ENCODE measurements at regions not wholly inside any gene's neighbourhood (a gene's known extent, or its start where the extent isn't known, plus 50 kb on each side); places are given as distances from the start of the nearest gene placed in this dataset.
"Not testable (repeated sequence)": the region's sequence is repeated elsewhere in the genome, so short reads cannot be mapped to it uniquely, and the experiment has no call there.

DNA sequence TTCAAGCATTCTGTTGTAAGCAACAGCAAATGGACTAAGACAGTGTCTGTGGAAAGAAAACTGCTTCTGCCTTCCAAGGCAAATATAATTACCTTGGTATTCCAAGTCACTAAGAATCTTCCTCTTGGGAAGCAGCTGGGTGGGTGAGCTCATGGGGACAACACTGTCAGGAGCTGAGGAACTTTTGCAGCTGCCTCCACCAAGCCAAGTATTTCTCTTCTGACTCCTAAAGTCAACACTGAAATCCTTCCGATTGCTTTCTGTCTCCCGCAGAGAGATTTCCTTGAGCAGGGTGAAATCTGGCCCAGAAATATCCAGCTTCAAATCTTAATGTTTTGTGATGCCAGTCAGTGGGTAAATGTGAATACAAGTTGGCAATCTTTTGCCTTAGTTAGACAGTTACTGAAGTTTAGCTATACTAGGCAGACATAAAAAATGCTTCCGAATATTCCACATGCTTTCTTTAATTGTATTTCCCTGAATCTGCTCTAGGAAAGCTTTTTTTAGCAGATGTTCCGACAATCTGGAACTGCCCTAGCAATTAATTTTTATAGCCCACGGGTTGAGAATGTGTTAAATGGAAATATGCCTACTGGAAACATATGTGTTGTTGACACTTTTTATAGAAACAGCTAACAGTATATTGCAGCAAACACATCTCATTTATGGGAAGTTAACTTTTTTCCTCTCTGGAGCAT is 369.9 kb upstream of the DAB2 start:
- DNase-seq = no peak

DNA sequence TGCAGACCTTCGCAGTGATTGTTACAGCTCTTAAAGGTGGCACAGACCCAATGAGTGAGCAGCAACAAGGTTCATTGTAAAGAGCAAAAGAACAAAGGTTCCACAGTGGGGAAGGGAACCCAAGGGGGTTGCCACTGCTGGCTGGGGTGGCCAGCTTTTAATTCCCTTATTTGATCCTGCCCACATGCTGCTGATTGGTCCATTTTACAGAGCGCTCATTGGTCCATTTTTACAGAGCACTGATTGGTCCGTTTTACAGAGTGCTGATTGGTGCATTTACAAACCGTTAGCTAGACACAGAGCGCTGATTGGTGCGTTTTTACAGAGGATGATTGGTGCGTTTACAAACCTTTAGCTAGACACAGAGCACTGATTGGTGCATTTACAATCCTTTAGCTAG is 360.6 kb upstream of the DAB2 start:
- no peak for DNase-seq

DNA sequence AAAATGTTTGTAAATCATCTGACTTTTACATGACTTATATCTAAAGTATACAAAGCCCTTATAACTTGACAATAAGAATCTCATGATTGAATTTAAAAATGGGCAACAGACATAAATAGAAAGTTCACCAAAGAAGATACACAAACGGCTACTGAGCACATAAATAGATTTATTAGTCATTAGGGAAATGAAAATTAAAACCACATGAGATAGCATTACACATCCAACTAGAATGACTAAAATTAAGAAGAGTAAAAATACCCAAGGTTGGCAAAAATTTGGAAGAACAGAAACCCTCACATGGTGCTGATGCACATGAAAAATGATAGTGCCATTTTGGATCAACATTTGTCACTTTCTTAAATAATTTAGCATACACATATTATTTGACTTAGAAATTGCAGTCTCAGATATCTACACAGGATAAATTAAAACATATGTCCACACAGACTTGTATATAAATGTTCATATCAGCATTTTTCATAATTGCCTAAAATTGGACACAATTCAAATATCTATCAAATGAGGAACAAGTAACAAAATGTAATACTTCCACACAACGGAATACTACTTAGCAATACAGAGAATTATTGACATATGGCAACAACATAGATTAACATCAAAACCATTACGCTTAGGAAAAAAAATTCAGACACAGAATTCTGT is 359.1 kb upstream of the DAB2 start:
- no peak for DNase-seq

DNA sequence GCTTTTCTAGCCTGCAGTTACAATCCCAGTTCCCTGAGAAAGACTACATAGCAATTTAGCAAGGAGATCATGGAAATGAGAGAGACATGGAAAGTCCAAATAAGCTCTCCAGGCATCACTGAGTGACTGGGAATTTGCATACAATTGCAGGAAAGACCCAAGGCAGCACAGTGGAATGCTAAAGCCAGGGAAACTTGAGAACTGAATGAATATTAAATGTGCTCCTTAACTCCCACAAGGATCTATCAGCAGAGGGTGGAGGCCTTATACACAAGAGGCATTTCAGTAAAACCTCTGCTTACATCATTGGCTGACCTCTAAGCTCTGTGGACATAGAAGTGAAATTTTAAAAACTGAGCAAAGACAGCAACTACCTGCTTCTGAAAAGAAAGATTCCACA is 355.6 kb upstream of the DAB2 start:
- DNase-seq = no peak

DNA sequence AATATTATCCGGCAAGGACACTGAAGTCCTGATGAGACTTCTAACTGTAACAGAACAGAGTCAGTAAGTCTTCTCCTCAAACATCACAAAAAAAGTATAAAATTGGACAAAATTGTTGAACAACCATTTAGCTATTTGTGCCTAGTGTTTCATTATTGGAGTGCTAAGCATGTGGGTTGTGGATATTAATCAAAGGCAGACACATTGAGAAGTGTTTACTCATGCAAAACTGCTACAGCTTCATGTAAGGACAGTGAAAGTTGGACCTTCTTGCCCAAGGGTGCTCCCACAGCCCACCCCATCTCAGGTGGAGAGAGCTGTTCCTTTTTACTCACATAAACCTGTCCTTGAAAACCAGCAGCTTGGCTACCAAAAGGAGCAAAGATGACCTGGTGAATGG is 355.1 kb upstream of the DAB2 start:
- DNase-seq = no peak

DNA sequence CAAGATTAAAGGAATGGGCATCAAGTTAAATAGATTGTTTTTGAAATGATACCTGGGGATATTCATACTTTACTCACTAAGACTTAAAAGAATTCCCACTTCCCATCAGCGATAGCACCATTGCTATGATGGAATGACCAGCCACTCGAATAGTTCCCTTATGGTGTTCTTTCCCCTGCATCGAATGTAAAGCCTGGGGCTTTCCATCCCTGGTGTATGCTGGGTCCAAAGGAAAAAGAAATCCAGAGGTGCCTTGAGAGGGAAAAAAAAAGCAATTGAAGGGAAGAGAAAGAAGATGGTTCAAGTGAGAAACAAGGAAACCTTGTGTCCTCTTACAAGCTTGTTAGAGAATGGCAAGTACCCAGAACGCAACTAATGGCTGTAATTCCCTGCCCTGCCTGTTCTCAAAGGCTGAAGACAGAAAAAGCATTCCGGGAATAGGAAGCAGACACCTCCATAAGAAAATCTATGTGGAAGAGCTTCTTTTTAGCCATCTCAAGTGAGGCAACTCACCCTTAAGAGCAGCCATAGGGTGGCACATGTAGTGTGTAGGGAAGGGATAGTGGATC is 351.1 kb upstream of the DAB2 start:
- DNase-seq = no peak

DNA sequence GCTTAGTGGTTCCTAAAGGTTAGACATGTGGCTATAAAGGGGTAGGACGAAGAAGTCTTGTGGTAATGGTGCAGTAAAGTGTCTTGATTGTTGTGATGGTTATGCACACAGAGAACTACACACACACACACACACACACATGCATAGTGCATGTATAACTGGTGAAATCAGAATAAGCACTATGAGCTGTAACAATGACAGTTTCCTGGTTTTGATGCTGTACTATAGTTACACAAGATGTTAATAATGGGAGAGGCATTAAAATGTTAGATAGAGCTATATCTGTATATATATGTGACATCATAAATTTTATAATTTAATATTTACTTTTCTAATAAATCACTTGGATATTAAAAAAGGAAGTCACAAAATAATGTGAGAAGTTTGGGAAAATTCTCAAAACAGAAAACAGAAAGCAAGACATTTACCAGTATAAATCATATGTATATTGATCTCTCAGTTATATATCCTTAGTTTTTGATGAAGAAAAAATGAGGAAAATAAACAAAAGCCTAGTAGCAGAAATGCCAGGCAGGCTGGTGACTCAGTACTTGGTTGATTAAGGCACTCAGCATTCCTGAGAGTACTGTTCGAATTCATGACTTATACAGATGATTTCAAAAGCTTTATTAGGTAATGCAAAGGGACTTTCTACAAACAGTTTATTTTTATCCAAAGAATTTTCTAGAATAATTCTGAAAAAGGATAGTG is 350.5 kb upstream of the DAB2 start:
- DNase-seq = no peak

DNA sequence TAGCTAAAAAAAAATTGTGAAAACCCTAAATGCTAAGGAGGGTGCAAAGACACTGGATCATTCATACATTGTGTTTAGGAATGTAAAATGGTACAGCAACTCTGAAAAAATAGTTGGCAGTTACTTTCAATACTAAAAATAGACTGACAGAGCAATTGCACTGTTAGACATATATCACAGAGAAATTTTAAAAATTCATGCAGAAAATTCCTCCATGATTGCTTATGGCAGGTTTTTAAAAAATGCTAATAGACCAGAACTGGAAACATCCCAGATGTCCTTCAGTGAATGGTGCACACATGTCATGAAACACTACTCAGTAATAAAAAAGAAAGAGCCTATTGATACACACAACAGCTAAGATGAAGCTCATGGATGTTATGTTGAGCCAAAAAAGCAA is 349.8 kb upstream of the DAB2 start:
- DNase-seq = no peak

DNA sequence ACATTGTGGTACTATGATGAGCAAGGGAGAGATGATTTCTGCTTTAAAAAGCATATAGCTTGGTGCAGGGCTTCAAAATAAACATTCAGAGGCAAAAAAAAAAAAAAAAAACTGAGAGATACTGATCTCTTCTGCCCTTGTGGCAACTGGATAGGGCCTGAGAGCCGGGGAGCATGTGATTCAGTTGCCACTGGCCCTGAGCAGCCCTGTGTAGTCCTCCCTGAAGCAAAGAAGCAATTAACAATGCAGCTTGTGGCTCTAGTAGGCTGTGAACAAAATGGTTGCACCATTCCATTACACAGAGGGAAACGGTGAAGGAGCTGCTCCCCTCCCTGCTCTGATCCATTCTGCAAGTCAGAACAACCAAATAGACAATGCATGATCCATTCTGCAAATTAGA is 347.5 kb upstream of the DAB2 start:
- DNase-seq = no peak

DNA sequence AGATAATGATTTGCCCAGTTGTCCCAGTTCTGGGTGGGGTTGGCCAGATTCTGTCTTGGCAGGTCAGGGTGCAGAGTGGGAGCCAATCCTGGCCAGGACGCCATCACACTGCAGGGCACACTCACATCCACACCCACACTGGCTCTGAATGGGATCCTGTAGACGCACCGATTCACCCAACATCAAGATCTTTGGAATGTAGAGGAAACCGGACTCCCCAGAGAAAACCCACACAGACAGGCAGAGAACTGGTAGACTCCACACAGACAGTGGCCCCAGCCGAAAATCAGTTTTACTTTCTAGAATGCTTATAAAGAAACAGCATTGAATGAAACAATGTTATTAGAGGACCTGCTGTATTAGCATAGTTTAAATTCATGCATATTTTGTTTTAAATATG is 343.1 kb upstream of the DAB2 start:
- no peak for DNase-seq

DNA sequence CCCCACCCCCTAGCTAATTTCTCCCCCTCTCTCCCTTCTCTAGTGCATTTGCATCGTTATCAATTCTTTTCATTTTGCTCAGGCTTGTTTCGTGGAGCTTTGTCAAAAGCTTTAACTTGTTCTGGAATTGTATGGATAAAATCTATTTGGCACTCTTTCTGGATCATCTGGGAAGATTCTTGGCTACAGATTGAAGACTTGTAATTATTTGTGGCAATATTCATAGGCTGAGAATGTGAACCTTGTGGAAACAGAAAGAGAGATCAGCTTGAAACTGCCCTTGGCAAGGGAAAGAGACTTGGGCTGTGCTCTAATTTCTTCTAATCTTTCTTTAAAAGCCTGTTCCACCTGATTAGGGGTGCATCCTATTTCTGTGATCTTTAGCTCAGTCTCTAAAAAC is 340.6 kb upstream of the DAB2 start:
- no peak for DNase-seq

DNA sequence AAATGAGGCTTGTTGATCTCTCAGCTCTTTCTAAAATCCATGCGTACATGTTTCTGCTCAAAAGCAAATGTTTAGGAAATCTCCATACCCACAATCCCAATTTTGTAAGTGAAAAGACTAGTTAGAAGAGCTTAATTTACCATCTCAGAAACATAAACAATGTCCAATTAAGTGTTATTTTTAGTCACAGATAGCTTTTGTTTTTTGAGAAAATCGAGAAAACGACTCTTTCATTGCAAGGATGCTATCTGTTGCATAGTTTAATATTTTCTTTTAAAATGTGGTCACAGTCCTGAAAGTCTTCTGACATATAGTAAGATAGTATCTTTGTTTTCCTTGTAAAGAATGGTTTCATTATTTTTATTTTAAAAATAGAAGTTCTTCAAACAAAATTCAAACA is 338.0 kb upstream of the DAB2 start:
- no peak for DNase-seq

DNA sequence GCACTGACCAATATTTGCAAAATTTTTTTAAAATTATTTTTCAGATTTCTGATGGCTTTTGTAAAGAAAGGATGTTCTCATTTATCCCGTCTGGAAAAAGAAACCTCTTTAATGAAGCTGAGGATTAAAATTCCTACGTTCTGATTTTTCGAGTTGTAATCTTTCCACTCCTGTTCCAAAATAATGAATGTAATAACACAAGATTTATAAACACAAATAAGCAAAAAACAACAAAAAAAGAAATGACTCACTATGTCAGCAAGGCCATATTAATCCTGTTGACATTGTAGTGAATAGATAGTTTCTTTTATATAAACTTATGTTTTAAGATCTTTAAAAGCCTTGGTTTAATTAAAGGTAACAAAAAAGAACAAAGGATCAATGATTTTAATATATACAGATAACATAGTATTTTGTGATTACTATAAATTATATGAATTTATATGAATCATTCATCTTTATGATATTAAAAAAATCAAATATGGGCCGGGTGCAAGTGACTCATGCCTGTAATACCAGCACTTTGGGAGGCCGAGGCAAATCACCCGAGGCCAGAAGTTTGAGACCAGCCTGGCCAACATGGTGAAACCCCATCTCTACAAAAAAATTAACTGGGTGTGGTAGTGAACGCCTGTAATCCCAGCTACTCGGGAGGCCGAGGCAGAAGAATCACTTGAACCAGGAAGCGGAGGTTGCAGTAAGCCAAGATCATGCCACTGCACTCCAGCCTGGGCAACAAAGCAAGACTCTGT is 336.6 kb upstream of the DAB2 start:
- no peak for DNase-seq

DNA sequence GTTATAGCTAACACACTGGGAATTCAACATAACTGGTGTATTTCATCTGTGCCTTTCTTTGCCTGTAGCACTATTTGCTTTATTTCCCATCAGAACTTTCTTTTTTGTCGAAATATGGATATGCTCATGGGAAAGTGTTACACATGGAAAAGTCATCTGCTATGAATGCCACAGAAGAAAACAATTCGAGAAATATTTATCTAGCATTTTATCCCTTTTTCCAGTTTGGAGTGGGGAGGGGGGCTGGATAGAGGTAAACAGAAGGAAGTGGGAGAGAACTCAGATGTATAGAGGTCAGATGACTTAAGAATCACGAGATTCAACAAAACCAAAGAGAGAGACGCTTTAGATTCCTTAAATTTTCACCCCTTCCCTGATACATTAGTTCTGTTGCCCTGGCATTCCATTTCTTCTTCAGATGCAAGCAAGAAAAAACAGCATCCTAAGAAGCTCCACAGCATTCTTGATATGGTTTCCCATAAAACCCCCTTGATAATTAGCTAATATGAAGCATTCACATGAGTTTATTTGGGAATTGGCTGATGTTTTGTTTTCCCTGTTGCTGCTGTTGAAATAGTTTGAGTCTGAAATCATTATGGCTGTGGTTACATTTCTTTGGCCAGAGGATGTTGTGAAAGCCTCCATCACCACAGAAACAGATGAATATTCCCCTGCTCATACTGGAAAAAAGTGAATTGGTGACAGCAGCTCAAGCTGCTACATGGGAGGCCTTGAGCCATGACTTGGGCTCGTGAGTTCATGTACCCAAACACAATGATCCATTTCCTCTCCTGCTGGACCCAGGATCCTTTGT is 335.8 kb upstream of the DAB2 start:
- DNase-seq = no peak

DNA sequence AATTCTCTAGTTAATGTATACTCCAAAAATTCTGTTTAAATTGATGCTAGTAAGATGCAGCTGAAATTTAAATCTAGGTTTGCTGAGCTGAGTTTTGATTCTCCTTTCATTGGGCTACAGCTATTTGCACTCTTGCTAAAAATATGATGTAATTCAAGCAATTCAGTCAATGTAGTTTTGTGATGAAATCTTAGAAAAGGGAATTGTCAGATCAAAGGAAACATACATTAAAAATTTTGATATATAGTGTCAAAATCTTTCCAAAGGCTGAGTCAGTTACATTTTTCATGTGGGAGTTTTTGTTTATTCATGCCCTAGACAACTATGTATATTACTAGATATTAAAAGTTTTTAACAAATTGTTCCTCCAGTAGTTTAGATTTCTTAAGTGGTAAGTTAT is 334.9 kb upstream of the DAB2 start:
- no peak for DNase-seq

DNA sequence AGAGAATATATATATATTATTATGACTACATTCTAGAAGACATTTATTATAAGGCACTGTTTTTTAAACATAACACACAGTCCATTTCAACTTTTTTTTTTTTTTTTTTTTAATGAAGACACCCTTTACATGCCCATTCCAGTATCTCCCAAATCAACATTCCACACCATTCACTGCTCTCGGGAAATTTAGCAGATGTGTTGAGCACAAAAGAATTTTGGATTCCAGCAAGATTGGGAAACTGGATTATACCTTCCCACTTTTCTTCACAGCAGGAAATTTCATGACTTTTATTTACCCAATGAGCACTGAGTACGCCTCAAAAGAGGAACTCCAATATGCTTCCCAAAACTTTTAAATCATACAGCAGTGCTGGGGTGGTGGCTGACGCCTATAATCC is 333.6 kb upstream of the DAB2 start:
- no peak for DNase-seq

DNA sequence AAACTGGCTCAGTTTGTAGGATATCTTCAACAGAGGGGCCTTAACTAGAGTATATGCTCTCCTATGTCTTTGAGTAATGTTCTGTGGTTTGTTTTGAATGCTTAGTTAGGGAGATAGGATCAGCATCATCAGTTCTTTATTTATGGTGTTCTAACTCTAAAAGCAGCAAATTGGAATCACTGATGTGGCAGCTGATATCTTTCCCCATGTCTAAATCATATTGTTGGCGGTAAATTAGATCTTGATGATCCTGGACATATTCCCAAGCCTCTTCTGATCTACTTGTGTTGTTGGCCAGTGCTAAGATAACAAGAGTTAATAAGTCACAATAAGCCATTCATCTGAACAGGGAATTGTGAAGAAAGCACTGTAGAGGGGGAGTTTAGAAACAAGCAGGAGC is 332.4 kb upstream of the DAB2 start:
- no peak for DNase-seq

DNA sequence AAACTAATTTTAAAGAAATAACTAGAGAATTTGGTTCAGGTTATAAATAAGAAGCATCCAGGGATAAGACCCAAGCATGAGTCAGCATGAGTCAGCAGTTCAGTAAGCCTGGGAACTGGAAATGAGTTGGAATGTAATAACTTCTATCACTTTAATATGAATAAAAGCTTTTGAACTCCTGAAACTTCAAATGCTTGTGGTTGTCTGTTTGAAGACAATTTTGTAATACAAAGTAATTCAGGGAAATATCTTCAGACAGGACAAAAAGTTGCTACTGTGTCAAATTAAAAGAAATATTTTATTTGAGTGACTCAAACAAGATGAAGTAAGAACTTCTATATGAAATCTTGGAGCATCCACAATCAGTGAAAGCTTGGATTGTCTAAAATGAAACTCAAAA is 331.2 kb upstream of the DAB2 start:
- DNase-seq = no peak

DNA sequence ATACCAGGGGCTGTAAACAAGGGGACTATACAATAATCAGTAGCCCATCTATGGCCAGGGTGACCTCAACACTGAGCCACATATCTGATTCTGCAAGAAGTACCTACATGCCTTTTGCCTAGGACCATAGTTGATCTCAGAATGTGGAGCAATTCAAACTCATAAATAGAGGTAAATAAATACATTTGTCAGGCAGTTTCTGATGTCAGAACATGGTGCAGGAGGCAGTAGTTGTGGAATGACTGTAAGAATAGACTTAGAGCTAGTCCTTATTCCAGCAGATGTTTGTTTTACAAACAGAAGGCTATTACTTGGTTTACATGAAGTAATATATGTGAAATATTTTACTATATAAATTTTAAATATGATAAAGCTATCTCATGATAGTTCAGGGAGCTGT is 330.7 kb upstream of the DAB2 start:
- no peak for DNase-seq

DNA sequence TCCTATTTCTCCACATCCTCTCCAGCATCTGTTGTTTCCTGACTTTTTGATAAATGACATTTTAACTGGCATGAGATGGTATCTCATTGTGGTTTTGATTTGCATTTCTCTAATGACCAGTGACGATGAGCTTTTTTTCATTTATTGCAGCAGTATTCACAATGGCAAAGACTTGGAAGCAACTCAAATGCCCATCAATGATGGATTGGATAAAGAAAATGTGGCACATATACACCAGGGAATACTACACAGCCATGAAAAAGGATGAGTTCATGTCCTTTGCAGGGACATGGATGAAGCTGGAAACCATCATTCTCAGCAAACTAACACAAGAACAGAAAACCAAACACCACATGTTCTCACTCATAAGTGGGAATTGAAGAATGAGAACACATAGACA is 329.0 kb upstream of the DAB2 start:
- not testable (repeated sequence) for DNase-seq

DNA sequence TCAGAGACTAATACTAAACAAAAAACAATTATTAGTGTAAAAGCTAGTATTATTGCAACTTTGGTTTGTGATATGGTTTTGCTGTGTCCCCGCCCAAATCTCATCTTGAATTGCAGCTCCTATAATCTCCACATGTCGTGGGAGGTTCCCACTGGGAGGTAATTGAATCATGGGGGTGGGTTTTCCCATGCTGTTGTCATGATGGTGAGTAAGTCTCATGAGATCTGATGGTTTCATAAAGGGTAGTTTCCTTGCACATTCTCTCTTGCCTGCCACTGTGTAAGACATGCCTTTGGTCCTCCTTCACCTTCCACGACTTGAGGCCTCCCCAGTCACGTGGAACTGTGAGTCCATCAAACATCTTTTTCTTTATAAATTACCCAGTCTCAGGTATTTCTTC is 325.9 kb upstream of the DAB2 start:
- no peak for DNase-seq

DNA sequence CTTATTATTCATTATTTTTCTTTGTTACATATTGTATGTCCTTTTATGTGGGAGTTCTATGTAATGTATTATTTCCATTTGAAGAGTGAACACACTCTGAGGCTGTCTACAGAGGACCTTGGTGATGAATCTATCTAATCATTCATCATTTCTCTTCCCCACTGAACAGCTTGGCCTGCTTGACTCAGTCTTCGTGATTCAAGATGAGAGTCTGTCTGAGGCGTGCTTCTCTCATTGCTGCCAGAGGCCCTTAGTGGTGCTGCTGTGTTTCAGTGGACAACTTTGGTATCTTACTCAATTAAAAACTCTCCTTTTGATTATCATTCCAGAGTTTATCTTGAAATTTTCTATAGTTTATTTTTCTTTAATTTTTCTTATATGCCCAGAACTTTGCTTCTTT is 318.1 kb upstream of the DAB2 start:
- DNase-seq = no peak

Data from T-helper 1 cell (primary cell).